K562 (cell line): ENCODE measurements at regions not wholly inside any gene's neighbourhood (a gene's known extent, or its start where the extent isn't known, plus 50 kb on each side); places are given as distances from the start of the nearest gene placed in this dataset.

Experiments used
- ATAC-seq: fragments of 200-7000 bp; cut with Tn5 transposase; 3 replicates; pipeline ENCODE4 v1.9.1; 2020; ENCODE audit warnings: moderate library complexity
- BruUV-seq: library from RNA; stranded (reverse); fragments of 400-500 nt; replicated peaks from 2 replicates; lab custom pipeline; 2021; lab: Mats Ljungman, UMichigan
- CTCF ChIA-PET: fragments of 300-600 bp; formaldehyde crosslinking; extraction: SDS; loops from one replicate; lab custom pipeline; 2021; ENCODE audit warnings: low intra/inter-chr PET ratio; lab: Yijun Ruan, JAX
- POLR2A ChIA-PET: fragments of 300-600, 350-650 bp; sonication (Branson Sonifier 250); formaldehyde crosslinking; extraction: SDS; loops from one replicate; lab custom pipeline; 2021; ENCODE audit warnings: antibody characterized with exemption, inconsistent platforms; lab: Yijun Ruan, JAX
- DNase-seq, 4 experiments: peaks; one replicate each; pipeline versions ENCODE4 v3.0.0 to v3.0.0-alpha.2; 2011 to 2018; ENCODE audit warnings: low spot score in 3 of 4, mixed read lengths in 3 of 4; ENCODE audit errors: extremely low read depth in 1 of 4
- FAIRE-seq: peaks from 2 replicates; lab custom pipeline; 2011; peaks lifted over from hg19 to GRCh38; lab: Jason Lieb, UNC
- H2AFZ ChIP-seq: 2 replicates; pipeline ENCODE4 v1.6.0; 2011; ENCODE audit warnings: low read depth, low read length, control low read depth, inconsistent platforms
- H3K27ac ChIP-seq: fragments of 200-600 bp; 3 replicates; pipeline ENCODE4 v1.8.0; 2011; ENCODE audit warnings: low read depth, mild to moderate bottlenecking, control low read depth, inconsistent platforms, low read length, moderate library complexity, mixed read lengths; ENCODE audit errors: extremely low read depth
- H3K27me3 ChIP-seq, 2 experiments: fragments of 300-600 bp in 1 of 2; 2 replicates in 1 of 2; 3 replicates in 1 of 2; pipeline versions ENCODE4 v1.6.0 to v1.8.0; 2011; ENCODE audit warnings: inconsistent platforms in 2 of 2, low read length in 2 of 2, mild to moderate bottlenecking in 1 of 2, mixed read lengths in 1 of 2, moderate library complexity in 1 of 2; ENCODE audit not compliant: control insufficient read depth in 2 of 2, insufficient read depth in 2 of 2
- H3K36me3 ChIP-seq: fragments of 300-600 bp; 3 replicates; pipeline ENCODE4 v1.8.0; 2011; ENCODE audit warnings: mild to moderate bottlenecking, low read length, inconsistent platforms; ENCODE audit not compliant: control insufficient read depth, insufficient read depth
- H3K4me1 ChIP-seq, 2 experiments: fragments of 200-600 bp in 1 of 2; replicated peaks in 1 of 2; 2 replicates in 1 of 2; 3 replicates in 1 of 2; pipeline versions ENCODE4 v1.5.1 to v1.8.0; 2011; ENCODE audit warnings: inconsistent platforms in 2 of 2, low read length in 2 of 2, mild to moderate bottlenecking in 1 of 2, mixed read lengths in 1 of 2, moderate library complexity in 1 of 2; ENCODE audit not compliant: control insufficient read depth in 2 of 2, insufficient read depth in 2 of 2
- H3K4me2 ChIP-seq: 2 replicates; pipeline ENCODE4 v1.6.1; 2011; ENCODE audit warnings: low read length, control low read depth, inconsistent platforms, mixed read lengths; ENCODE audit not compliant: insufficient read depth
- H3K4me3 ChIP-seq: fragments of 200-600 bp; sonication (generic), shearing (Covaris generic); 2 replicates; pipeline ENCODE4 v1.5.1; 2016; ENCODE audit warnings: control low read depth, inconsistent platforms
- H3K79me2 ChIP-seq: fragments of 200-600 bp; 3 replicates; pipeline ENCODE4 v1.8.0; 2011; ENCODE audit warnings: low read length, inconsistent platforms; ENCODE audit not compliant: control insufficient read depth, insufficient read depth
- H3K9ac ChIP-seq, 2 experiments: 2 replicates each; pipeline versions ENCODE4 v1.6.0 to v1.6.1; 2011; ENCODE audit warnings: low read depth in 2 of 2, low read length in 2 of 2, control low read depth in 1 of 2, inconsistent platforms in 1 of 2, mild to moderate bottlenecking in 1 of 2, mixed read lengths in 1 of 2; ENCODE audit not compliant: insufficient read depth in 1 of 2
- H3K9me1 ChIP-seq: one replicate; pipeline ENCODE4 v1.6.0; 2011; ENCODE audit warnings: inconsistent platforms, mild to moderate bottlenecking, low read length, moderate library complexity; ENCODE audit not compliant: control insufficient read depth, insufficient read depth
- H3K9me3 ChIP-seq: replicated peaks from 2 replicates; pipeline ENCODE4 v1.5.1; 2011; ENCODE audit warnings: low read depth, low read length, inconsistent platforms; ENCODE audit not compliant: control insufficient read depth, insufficient read depth
- H4K20me1 ChIP-seq: replicated peaks from 2 replicates; pipeline ENCODE4 v1.6.1; 2011; ENCODE audit warnings: low read length, inconsistent platforms, mixed read lengths; ENCODE audit not compliant: control insufficient read depth, insufficient read depth
- CREM ChIP-seq: IDR thresholded peaks from 2 replicates; pipeline ENCODE4 v1.6.1; 2014; ENCODE audit warnings: antibody characterized with exemption, low read depth
- DLX4 ChIP-seq: fragments of 250-450 bp; sonication (Bioruptor Pico); IDR thresholded peaks from 2 replicates; pipeline ENCODE4 v1.6.1; 2021; ENCODE audit warnings: mild to moderate bottlenecking
- EGR1 ChIP-seq: fragments of 450-650 bp; conservative IDR thresholded peaks from 2 replicates; pipeline ENCODE4 v1.6.1; 2017; ENCODE audit warnings: mild to moderate bottlenecking
- ETV6 ChIP-seq, 3 experiments: fragments of 150-350 bp in 1 of 3; sonication (generic) in 1 of 3; formaldehyde crosslinking in 1 of 3; IDR thresholded peaks; 2 replicates each; pipeline versions ENCODE4 v1.6.1 to v1.8.0; 2014 to 2022; ENCODE audit warnings: borderline replicate concordance in 2 of 3, low read depth in 2 of 3, antibody characterized with exemption in 1 of 3, low read length in 1 of 3, mild to moderate bottlenecking in 1 of 3, missing genetic modification reagents in 1 of 3
- FOXP1 ChIP-seq: sonication (generic); formaldehyde crosslinking; IDR thresholded peaks from 2 replicates; pipeline ENCODE4 v1.8.0; 2022; ENCODE audit warnings: mild to moderate bottlenecking, missing genetic modification reagents
- MCM7 ChIP-seq, 2 experiments: fragments of 450-650 bp; IDR thresholded peaks; 2 replicates each; pipeline ENCODE4 v1.6.1; 2016 to 2018
- NELFE ChIP-seq: IDR thresholded peaks from 2 replicates; pipeline ENCODE4 v1.6.1; 2011; ENCODE audit warnings: mild to moderate bottlenecking; ENCODE audit not compliant: insufficient read depth, insufficient read length
- NONO ChIP-seq, 2 experiments: fragments of 200-400 bp in 1 of 2; fragments of 450-650 bp in 1 of 2; formaldehyde crosslinking in 1 of 2; IDR thresholded peaks; 2 replicates each; pipeline ENCODE4 v1.6.1; 2017; ENCODE audit warnings: low read depth in 2 of 2, mild to moderate bottlenecking in 2 of 2, moderate library complexity in 2 of 2, low read length in 1 of 2
- NR3C1 ChIP-seq: sonication (generic); formaldehyde crosslinking; IDR thresholded peaks from 2 replicates; pipeline ENCODE4 v1.8.1; 2022; ENCODE audit warnings: missing genetic modification reagents
- POLR2AphosphoS5 ChIP-seq: IDR thresholded peaks from 2 replicates; pipeline ENCODE4 v1.6.1; 2011; ENCODE audit warnings: mild to moderate bottlenecking, low read depth, low read length, moderate library complexity; ENCODE audit not compliant: control insufficient read depth, insufficient read depth
- SMARCA4 ChIP-seq: fragments of 450-650 bp; IDR thresholded peaks from 2 replicates; pipeline ENCODE4 v1.6.1; 2016
- SMARCC2 ChIP-seq: fragments of 450-650 bp; IDR thresholded peaks from 2 replicates; pipeline ENCODE4 v1.6.1; 2017; ENCODE audit warnings: antibody characterized with exemption, moderate library complexity, mild to moderate bottlenecking, low read depth
- ZNF23 ChIP-seq: fragments of 250-450 bp; sonication (Bioruptor Pico); IDR thresholded peaks from 2 replicates; pipeline ENCODE4 v1.4.0; 2020; ENCODE audit warnings: mild to moderate bottlenecking
- ZNF668 ChIP-seq: fragments of 250-450 bp; sonication (Bioruptor Pico); IDR thresholded peaks from 2 replicates; pipeline ENCODE4 v1.8.0; 2022; ENCODE audit warnings: mild to moderate bottlenecking, inconsistent platforms
- WGBS: fragments of 100-300 bp; shearing (Covaris generic); methylation state at CpG from one replicate; pipeline ENCODE4 v1.1.6; 2016; ENCODE audit warnings: low coverage, mixed read lengths; ENCODE audit not compliant: insufficient coverage; ENCODE audit errors: missing lambda C conversion rate; 5-methylcytosine and 5-hydroxymethylcytosine counted together
- in situ Hi-C: fragments of 300-500 bp; cut with MboI; formaldehyde crosslinking; loops from 4 replicates; pipeline ENCODE4 v1.15.0; 2018; ENCODE audit warnings: inconsistent platforms, mixed read lengths
- intact Hi-C: fragments of 100-400 bp; cut with micrococcal nuclease; formaldehyde crosslinking; loops from 2 replicates; pipeline ENCODE4 v1.14.2; 2022

- TF ChIP-seq NELFE (no peak), SMARCA4 (no peak), SMARCC2 (no peak), ETV6 (IDR thresholded peaks at IDR 0.05; ENCODE audit: borderline replicate concordance in 1 of 2, low read depth in 2 of 2, low read length in 1 of 2) (no peak), ETV6 (CRISPR knock-in tag; IDR thresholded peaks at IDR 0.05; ENCODE audit: borderline replicate concordance) (no peak), ZNF23 (CRISPR knock-in tag) (no peak), DLX4 (no peak), NR3C1 (no peak)
Measured at GRCh38 chr7:79531905-79532664, 78.6 kb upstream of the MAGI2 start (continued).

- no peak overlapping the region for H3K27ac ChIP-seq
- BruUV-seq = no TSS peak
- in situ Hi-C loops = no loop called here
Measured at GRCh38 chr7:79531116-79531515, 77.6 kb upstream of the MAGI2 start.

More at GRCh38 chr7:79531116-79531515, 77.6 kb upstream of the MAGI2 start:
- ChIA-PET CTCF (no interaction called here), POLR2A (no interaction called here)
- FAIRE-seq (no peak), ATAC-seq (no peak), DNase-seq (no peak)
- Histone ChIP-seq H3K9ac (no peak overlapping the region), H3K9me3 (no peaks in the 10 kb centered on the region), H3K4me1 (no peaks in the 10 kb centered on the region), H3K36me3 (no peaks in the 10 kb centered on the region), H2AFZ (no peak overlapping the region), H3K27me3 (no peaks in the 10 kb centered on the region), H3K4me3 (no peak overlapping the region), H4K20me1 (no peaks in the 10 kb centered on the region), H3K4me2 (no peak overlapping the region), H3K9me1 (no peaks in the 10 kb centered on the region), H3K79me2 (no peaks in the 10 kb centered on the region)
- 3% methylated on average over 3 of the region's 3 CpGs for WGBS
- intact Hi-C loops = no loop called here
- TF ChIP-seq EGR1 (no peak), NONO (IDR thresholded peaks at IDR 0.05; ENCODE audit: low read depth in 2 of 2, low read length in 1 of 2) (no peak), POLR2AphosphoS5 (no peak), ZNF668 (CRISPR knock-in tag) (no peak), MCM7 (IDR thresholded peaks at IDR 0.05) (no peak), CREM (no peak), FOXP1 (CRISPR knock-in tag) (no peak)
